MCF 10A (cell line): ENCODE measurements at regions not wholly inside any gene's neighbourhood (a gene's known extent, or its start where the extent isn't known, plus 50 kb on each side); places are given as distances from the start of the nearest gene placed in this dataset.

ENCODE experiments used
- BruUV-seq: library from RNA; stranded (reverse); fragments of 400-500 nt; replicated peaks from 2 replicates; lab custom pipeline; 2021; lab: Mats Ljungman, UMichigan
- CTCF ChIA-PET: fragments of 300-600 bp; sonication (Branson Sonifier 250); formaldehyde crosslinking; extraction: SDS; loops from one replicate; lab custom pipeline; 2021; ENCODE audit warnings: antibody characterized with exemption, inconsistent platforms; lab: Yijun Ruan, JAX
- POLR2A ChIA-PET: fragments of 300-600, 350-650 bp; sonication (Branson Sonifier 250); formaldehyde crosslinking; extraction: SDS; loops from one replicate; lab custom pipeline; 2020; ENCODE audit warnings: antibody characterized with exemption, inconsistent platforms; lab: Yijun Ruan, JAX
- DNase-seq: peaks from one replicate; pipeline ENCODE4 v3.0.0-alpha.2; 2018; ENCODE audit not compliant: unreplicated experiment
- H3K27ac Mint-ChIP-seq: one replicate; pipeline ENCODE4 v1.8.0; 2022; ENCODE audit warnings: mild to moderate bottlenecking, low read depth, mixed read lengths; ENCODE audit not compliant: unreplicated experiment
- H3K27me3 Mint-ChIP-seq: one replicate; pipeline ENCODE4 v1.8.0; 2022; ENCODE audit warnings: mixed read lengths; ENCODE audit not compliant: insufficient read depth, unreplicated experiment
- H3K36me3 Mint-ChIP-seq: one replicate; pipeline ENCODE4 v1.8.0; 2022; ENCODE audit warnings: mild to moderate bottlenecking, moderate library complexity, mixed read lengths; ENCODE audit not compliant: insufficient read depth, unreplicated experiment
- H3K4me1 Mint-ChIP-seq: one replicate; pipeline ENCODE4 v1.8.0; 2022; ENCODE audit warnings: mixed read lengths; ENCODE audit not compliant: insufficient read depth, unreplicated experiment
- H3K4me3 Mint-ChIP-seq: one replicate; pipeline ENCODE4 v1.8.0; 2022; ENCODE audit warnings: mild to moderate bottlenecking, moderate library complexity, mixed read lengths; ENCODE audit not compliant: unreplicated experiment
- H3K9me3 Mint-ChIP-seq: one replicate; pipeline ENCODE4 v1.8.0; 2022; ENCODE audit warnings: mixed read lengths; ENCODE audit not compliant: unreplicated experiment
- intact Hi-C: fragments of 100-400 bp; cut with micrococcal nuclease; formaldehyde crosslinking; loops from 2 replicates; pipeline ENCODE4 v1.14.1; 2022
- TF ChIP-seq, protein P1 (sequence below): fragments of 200-600 bp; IDR thresholded peaks from one replicate; pipeline ENCODE4 v1.8.0; 2022; ENCODE audit warnings: antibody characterized with exemption, mild to moderate bottlenecking; ENCODE audit not compliant: unreplicated experiment

DNA sequence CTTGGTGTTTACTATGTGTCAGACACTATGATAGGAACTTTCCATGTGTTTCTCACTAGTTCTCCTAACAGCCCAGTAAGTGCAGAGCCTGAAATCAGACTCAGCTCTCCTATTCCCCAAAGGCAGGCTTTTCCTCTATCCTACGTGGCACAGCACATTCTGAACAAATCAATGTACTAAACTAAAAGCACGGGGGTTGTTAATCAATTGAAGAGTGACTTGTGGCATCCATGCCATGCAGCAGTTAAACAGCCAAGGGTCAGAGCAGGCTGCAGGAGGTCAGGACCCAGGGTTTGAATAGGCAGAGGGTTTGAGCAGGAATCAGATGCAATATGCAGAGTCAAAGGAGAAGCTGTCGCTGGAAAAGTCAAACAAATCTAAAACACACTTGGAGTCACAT, 289.7 kb upstream of the LDB2 start:
- H3K27ac Mint-ChIP-seq, result no peak overlapping the region
- BruUV-seq, result no TSS peak
- no peaks in the 10 kb centered on the region for H3K27me3 Mint-ChIP-seq
- no peak overlapping the region for H3K4me3 Mint-ChIP-seq
- ChIA-PET POLR2A (no interaction called here), CTCF (no interaction called here)
- peaks cover 10% of the 10 kb centered on the region for H3K4me1 Mint-ChIP-seq
- intact Hi-C loops, result no loop called here
- no peaks in the 10 kb centered on the region for H3K36me3 Mint-ChIP-seq
- TF ChIP-seq, protein P1, sequence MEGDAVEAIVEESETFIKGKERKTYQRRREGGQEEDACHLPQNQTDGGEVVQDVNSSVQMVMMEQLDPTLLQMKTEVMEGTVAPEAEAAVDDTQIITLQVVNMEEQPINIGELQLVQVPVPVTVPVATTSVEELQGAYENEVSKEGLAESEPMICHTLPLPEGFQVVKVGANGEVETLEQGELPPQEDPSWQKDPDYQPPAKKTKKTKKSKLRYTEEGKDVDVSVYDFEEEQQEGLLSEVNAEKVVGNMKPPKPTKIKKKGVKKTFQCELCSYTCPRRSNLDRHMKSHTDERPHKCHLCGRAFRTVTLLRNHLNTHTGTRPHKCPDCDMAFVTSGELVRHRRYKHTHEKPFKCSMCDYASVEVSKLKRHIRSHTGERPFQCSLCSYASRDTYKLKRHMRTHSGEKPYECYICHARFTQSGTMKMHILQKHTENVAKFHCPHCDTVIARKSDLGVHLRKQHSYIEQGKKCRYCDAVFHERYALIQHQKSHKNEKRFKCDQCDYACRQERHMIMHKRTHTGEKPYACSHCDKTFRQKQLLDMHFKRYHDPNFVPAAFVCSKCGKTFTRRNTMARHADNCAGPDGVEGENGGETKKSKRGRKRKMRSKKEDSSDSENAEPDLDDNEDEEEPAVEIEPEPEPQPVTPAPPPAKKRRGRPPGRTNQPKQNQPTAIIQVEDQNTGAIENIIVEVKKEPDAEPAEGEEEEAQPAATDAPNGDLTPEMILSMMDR, result no peak
- no peaks in the 10 kb centered on the region for H3K9me3 Mint-ChIP-seq
- no peak for DNase-seq

- no peak overlapping the region for H3K27ac Mint-ChIP-seq
- H3K36me3 Mint-ChIP-seq, result no peaks in the 10 kb centered on the region
- H3K4me3 Mint-ChIP-seq, result no peak overlapping the region
- TF ChIP-seq, protein P1, result no peak
- no peak for DNase-seq
- intact Hi-C loops, result no loop called here
- ChIA-PET CTCF (no interaction called here), POLR2A (no interaction called here)
- H3K27me3 Mint-ChIP-seq, result no peaks in the 10 kb centered on the region
- BruUV-seq, result no TSS peak
- peaks cover 5% of the 10 kb centered on the region for H3K4me1 Mint-ChIP-seq
- H3K9me3 Mint-ChIP-seq, result no peaks in the 10 kb centered on the region
Observed at GRCh38 chr4:17187003-17187402, 288.6 kb upstream of the LDB2 start.

DNA sequence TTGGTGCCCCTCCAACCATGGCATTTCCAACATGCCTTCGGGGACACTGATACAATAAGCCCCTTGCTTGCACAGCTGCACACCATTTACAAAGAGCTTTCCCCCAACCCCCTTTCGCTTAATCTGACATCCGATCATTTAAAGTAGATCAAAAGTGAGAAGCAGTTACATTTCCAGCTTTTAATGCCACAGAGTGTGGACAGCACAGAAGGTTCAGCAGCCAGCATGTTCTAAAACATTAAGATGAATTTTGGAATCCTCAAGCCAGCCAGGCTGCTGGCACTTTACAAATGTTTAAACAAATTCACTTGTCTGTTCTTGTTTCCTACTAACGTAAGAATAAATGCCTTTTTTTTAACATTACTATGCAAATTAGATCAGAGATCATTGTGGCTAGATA, 284.4 kb upstream of the LDB2 start:
- no peaks in the 10 kb centered on the region for H3K36me3 Mint-ChIP-seq
- ChIA-PET CTCF (no interaction called here), POLR2A (interaction anchor here (0.7 kb wide), 1 partner anchor 18 kb away, joined by 3 read pairs; no protein-coding TSS in a partner anchor)
- no peaks in the 10 kb centered on the region for H3K27me3 Mint-ChIP-seq
- TF ChIP-seq, protein P1, result no peak
- no peaks in the 10 kb centered on the region for H3K4me1 Mint-ChIP-seq
- H3K27ac Mint-ChIP-seq, result no peak overlapping the region
- H3K4me3 Mint-ChIP-seq, result no peak overlapping the region
- no peak for DNase-seq
- BruUV-seq, result no TSS peak
- intact Hi-C loops, result no loop called here
- no peaks in the 10 kb centered on the region for H3K9me3 Mint-ChIP-seq

DNA sequence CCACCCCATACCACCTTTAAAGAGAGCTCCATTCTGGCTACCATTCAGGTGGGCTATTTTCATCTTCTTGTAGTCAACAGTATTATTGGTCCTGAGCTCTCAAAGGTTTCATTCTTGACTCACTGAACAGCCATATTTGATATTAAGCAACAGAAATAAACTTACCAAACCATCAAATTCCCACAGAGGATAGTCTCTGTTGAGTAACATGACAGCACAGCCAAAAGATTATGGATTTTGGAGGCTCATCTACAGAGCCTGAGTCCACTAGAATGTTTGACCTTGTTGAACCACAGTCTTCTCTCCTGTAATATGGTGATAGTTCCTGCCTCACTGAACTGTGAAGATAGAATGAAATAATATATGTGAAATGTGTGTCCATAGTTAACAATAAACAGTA, 276.3 kb upstream of the LDB2 start:
- no TSS peak for BruUV-seq
- DNase-seq, result no peak
- Mint-ChIP-seq H3K9me3 (no peaks in the 10 kb centered on the region), H3K4me3 (no peak overlapping the region), H3K4me1 (no peaks in the 10 kb centered on the region), H3K27ac (no peak overlapping the region), H3K27me3 (no peaks in the 10 kb centered on the region), H3K36me3 (no peaks in the 10 kb centered on the region)
- POLR2A ChIA-PET, result no interaction called here
- intact Hi-C loops, result no loop called here
- CTCF ChIA-PET, result no interaction called here
- TF ChIP-seq, protein P1, result no peak
